ENCODE measurements at regions not wholly inside any gene's neighbourhood (a gene's known extent, or its start where the extent isn't known, plus 50 kb on each side); places are given as distances from the start of the nearest gene placed in this dataset.

DNA sequence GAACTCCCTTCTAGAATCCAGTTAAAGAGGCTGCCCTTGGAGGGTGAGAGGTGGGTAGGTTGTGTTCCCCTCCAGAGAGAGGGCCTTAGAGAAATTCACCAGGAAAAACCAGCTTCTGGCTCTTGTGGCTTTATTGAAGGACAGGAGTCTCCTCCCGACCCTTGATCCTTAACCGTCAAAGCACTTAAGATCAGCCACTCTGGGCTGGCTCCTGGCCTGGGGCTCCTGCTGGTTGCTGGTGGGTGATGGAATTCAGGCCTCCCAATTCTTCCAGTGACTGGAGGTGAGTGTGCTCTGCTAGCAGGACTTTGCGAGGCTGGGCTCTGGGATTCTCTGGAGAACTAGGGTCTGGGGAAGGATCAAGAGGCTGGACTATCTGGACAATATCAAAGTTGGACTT, 75.6 kb upstream of the LGSN start:
- TF ChIP-seq ZFX (IDR thresholded peaks at IDR 0.05), result no peak
- TF ChIP-seq, protein P1, sequence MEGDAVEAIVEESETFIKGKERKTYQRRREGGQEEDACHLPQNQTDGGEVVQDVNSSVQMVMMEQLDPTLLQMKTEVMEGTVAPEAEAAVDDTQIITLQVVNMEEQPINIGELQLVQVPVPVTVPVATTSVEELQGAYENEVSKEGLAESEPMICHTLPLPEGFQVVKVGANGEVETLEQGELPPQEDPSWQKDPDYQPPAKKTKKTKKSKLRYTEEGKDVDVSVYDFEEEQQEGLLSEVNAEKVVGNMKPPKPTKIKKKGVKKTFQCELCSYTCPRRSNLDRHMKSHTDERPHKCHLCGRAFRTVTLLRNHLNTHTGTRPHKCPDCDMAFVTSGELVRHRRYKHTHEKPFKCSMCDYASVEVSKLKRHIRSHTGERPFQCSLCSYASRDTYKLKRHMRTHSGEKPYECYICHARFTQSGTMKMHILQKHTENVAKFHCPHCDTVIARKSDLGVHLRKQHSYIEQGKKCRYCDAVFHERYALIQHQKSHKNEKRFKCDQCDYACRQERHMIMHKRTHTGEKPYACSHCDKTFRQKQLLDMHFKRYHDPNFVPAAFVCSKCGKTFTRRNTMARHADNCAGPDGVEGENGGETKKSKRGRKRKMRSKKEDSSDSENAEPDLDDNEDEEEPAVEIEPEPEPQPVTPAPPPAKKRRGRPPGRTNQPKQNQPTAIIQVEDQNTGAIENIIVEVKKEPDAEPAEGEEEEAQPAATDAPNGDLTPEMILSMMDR (conservative IDR thresholded peaks at IDR 0.05), result no peak
- H3K27ac ChIP-seq, result no peak overlapping the region

DNA sequence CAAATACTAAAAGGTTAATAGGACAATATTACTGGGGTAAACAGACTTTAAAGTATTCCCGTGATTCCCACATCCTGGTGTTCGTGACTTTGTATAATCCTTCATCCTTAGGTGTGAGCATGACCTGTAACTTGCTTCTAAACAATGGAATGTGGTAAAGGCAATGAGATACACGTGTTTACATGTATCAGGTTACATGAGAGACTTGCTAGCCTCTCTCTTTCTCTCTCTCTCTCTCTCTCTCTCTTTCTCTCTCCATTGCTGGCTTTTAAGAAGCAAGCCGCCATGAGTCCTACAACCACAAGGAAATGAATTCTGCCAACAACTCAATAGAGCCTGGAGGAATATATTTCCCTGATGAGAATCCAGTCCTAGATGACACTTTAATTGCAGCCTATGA, 83.9 kb upstream of the LGSN start:
- no peak overlapping the region for H3K27ac ChIP-seq
- no peak for TF ChIP-seq ZFX (IDR thresholded peaks at IDR 0.05)
- TF ChIP-seq, protein P1 (conservative IDR thresholded peaks at IDR 0.05), result no peak

DNA sequence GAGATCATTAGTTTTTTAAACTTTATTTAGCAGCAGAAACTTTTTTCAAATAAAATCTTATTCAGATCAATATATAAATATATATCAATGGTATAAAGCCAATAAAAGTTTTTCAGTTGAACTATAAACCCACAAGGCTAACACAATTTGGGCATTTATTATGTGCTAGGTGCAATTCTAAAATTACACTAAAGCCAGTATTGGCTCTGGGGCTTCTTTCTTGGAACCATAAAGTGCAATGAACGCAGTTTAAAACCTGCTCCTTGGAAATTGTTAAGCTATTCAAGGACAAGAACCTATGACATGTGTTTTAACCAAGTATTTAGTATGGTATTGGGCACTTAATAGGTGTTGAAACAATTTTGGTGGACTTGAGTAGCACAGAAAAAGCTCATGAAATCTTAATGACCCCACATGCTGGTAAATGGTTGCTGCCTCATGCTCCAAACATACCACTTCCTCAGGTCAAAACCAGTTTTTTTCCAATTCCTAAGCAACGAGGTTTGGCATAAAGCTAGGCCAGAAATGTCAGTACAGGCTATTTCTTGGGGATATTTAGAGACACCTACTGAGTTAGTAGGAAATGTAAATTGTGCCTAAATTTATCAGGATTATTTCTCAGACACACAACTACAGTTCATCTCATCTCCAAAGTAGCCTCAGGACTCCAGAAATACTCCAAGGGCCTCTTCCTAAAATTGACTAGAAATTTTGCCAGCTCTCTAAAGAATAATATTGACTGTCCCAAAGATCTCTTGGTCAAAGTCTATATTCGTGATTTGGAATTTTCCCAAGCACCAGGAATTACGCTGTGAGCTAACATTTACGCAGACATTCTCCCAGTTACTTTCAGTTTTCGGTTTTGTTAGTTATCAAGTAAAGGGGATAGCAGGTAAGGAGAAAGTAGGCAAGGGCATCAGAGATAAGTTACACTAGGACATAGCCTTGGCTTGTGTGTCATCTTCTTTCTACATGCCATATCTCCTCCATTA, 90.9 kb upstream of the LGSN start:
- no peak overlapping the region for H3K27ac ChIP-seq
- TF ChIP-seq, protein P1 (conservative IDR thresholded peaks at IDR 0.05), result no peak
- no peak for TF ChIP-seq ZFX (IDR thresholded peaks at IDR 0.05)

DNA sequence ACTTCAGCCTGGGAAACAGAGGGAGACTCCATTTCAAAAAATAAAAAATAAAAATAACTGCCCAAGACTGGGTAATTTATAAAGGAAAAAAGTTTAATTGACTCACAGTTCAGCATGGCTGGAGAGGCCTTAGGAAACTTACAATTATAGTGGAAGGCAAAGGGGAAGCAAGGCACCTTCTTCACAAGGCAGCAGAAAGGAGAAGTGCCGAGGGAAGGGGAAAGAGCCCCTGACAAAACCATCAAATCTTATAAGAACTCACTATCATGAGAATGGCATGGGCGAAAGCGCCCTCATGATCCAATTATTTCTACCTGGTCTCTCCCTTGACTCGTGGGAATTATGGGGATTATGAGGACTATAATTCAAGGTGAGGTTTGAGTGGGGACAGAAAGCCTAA, 95.5 kb upstream of the LGSN start:
- TF ChIP-seq, protein P1 (conservative IDR thresholded peaks at IDR 0.05), result no peak
- no peak for TF ChIP-seq ZFX (IDR thresholded peaks at IDR 0.05)
- H3K27ac ChIP-seq, result no peak overlapping the region

DNA sequence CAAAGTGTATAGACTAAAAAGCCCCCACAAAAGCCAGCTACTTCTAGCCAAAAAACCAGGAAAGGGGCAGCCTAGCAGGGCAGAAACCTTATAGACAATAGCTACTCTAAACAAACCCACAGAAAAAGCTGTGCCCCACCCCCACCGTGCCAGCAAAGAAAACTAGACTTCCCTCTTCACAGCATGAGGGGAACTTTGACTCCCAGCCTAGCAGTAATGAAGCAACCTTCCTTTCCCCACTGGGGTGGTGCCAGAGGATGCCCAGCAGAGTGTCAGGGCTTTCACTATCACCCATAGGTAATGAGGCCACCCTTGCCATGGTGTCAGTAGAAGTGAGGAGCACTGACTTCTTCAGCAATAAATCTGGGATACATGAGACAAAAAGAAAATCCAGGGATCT, 99.0 kb upstream of the LGSN start:
- no peak for TF ChIP-seq ZFX (IDR thresholded peaks at IDR 0.05)
- TF ChIP-seq, protein P1 (conservative IDR thresholded peaks at IDR 0.05), result no peak
- no peak overlapping the region for H3K27ac ChIP-seq

DNA sequence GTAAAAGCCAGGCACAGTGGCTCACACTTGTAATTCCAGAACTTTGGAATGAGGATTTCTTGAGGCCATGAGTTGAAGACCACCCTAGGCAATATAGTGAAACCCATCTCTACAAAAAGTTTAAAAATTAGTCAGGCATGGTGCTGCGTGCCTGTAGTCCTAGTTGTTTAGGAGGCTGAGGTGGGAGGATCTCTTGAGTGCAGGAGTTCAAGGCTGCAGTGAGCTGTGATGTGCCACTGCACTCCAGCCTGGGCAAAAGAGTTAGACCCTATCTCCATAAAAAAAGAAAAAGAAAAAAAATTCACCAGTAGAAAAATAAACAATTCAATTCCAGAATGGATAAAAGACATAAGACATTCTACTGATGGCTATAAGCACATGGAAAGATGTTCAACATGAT, 104.9 kb upstream of the LGSN start:
- H3K27ac ChIP-seq, result no peak overlapping the region
- no peak for TF ChIP-seq ZFX (IDR thresholded peaks at IDR 0.05)
- TF ChIP-seq, protein P1 (conservative IDR thresholded peaks at IDR 0.05), result no peak

DNA sequence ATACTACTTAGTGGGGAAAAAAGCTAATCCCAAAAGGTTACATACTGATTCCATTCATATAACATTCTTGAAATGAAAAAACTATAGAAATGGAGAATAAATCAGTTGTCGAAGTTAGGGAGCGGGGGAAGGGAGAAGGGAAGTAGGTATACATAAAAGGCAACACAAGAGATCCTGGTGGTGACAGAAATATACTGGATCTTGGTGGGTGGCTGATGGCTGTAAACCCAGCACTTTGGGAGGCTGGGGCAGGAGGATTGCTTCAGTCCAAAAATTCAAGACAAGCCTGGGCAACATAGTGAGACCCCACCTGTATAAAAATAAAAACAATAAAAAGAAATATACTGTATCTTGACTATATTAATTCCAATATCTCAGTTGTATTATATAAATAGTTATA, 105.7 kb upstream of the LGSN start:
- no peak overlapping the region for H3K27ac ChIP-seq
- TF ChIP-seq, protein P1 (conservative IDR thresholded peaks at IDR 0.05), result no peak
- TF ChIP-seq ZFX (IDR thresholded peaks at IDR 0.05), result no peak
